Karpas-422 (cell line): ENCODE measurements at regions not wholly inside any gene's neighbourhood (a gene's known extent, or its start where the extent isn't known, plus 50 kb on each side); places are given as distances from the start of the nearest gene placed in this dataset.
"Not testable (repeated sequence)": the region's sequence is repeated elsewhere in the genome, so short reads cannot be mapped to it uniquely, and the experiment has no call there.

Source experiments
- DNase-seq: peaks from one replicate; pipeline ENCODE4 v3.0.0-alpha.2; 2015
- H2AFZ ChIP-seq: fragments of 200-600 bp; sonication (generic); 2 replicates; pipeline ENCODE4 v1.6.1; 2014; ENCODE audit warnings: antibody characterized with exemption, low read length, mixed read lengths
- H3K27ac ChIP-seq: fragments of 200-600 bp; sonication (generic); 2 replicates; pipeline ENCODE4 v1.5.1; 2014; ENCODE audit warnings: mild to moderate bottlenecking, low read length, moderate library complexity
- H3K27me3 ChIP-seq: fragments of 200-600 bp; sonication (generic); 2 replicates; pipeline ENCODE4 v1.6.1; 2014; ENCODE audit warnings: low read length, mixed read lengths
- H3K36me3 ChIP-seq: fragments of 200-600 bp; sonication (generic); 2 replicates; pipeline ENCODE4 v1.6.1; 2014; ENCODE audit warnings: low read length, mixed read lengths; ENCODE audit not compliant: insufficient read depth
- H3K4me1 ChIP-seq: fragments of 200-600 bp; sonication (generic); 2 replicates; pipeline ENCODE4 v1.6.1; 2014; ENCODE audit warnings: mild to moderate bottlenecking, low read length, mixed read lengths
- H3K4me2 ChIP-seq: fragments of 200-600 bp; sonication (generic); 2 replicates; pipeline ENCODE4 v1.6.1; 2014; ENCODE audit warnings: low read length, low read depth, mild to moderate bottlenecking; ENCODE audit not compliant: poor library complexity, severe bottlenecking
- H3K4me3 ChIP-seq: fragments of 200-600 bp; sonication (generic); 2 replicates; pipeline ENCODE4 v1.5.1; 2014; ENCODE audit warnings: mild to moderate bottlenecking, antibody characterized with exemption, low read length, mixed read lengths
- H3K79me2 ChIP-seq: fragments of 200-600 bp; sonication (generic); 2 replicates; pipeline ENCODE4 v1.6.1; 2014; ENCODE audit warnings: mild to moderate bottlenecking, low read length, mixed read lengths
- H3K9ac ChIP-seq: fragments of 200-600 bp; sonication (generic); 2 replicates; pipeline ENCODE4 v1.6.0; 2014; ENCODE audit warnings: low read length
- H3K9me2 ChIP-seq: fragments of 200-600 bp; sonication (generic), shearing (Covaris generic); replicated peaks from 2 replicates; pipeline ENCODE4 v1.6.0; 2014; ENCODE audit warnings: mild to moderate bottlenecking, low read length, moderate library complexity; ENCODE audit not compliant: insufficient read depth
- H3K9me3 ChIP-seq: fragments of 300-700, 200-600 bp; sonication (generic); 2 replicates; pipeline ENCODE4 v1.6.1; 2014; ENCODE audit warnings: low read length, mixed read lengths
- H4K20me1 ChIP-seq: fragments of 200-600 bp; sonication (generic); 2 replicates; pipeline ENCODE4 v1.6.1; 2014; ENCODE audit warnings: mild to moderate bottlenecking, antibody characterized with exemption, low read length, low read depth; ENCODE audit not compliant: insufficient read depth

DNA sequence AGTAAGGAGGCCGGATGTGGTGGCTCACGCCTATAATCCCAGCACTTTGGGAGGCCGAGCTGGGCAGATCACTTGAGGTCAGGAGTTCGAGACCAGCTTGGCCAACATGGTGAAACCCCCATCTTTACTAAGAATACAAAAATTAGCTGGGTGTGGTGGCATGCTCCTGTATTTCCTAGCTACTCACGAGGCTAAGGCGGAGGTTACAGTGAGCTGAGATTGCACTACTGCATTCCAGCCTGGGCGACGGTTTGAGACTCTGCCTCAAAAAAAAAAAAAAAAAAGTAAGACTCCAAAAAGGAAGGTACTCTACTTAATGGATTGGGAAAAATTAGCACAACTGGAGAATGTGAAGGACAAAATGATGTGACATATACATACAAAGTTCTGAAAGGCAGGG lies 130.2 kb upstream of the PTPN20 start:
- H3K79me2 ChIP-seq, H3K9ac ChIP-seq, H4K20me1 ChIP-seq, H3K4me3 ChIP-seq, DNase-seq, H3K27ac ChIP-seq, H3K36me3 ChIP-seq, H3K4me1 ChIP-seq, H2AFZ ChIP-seq, H3K27me3 ChIP-seq, H3K4me2 ChIP-seq, H3K9me3 ChIP-seq, H3K9me2 ChIP-seq: not testable (repeated sequence)

DNA sequence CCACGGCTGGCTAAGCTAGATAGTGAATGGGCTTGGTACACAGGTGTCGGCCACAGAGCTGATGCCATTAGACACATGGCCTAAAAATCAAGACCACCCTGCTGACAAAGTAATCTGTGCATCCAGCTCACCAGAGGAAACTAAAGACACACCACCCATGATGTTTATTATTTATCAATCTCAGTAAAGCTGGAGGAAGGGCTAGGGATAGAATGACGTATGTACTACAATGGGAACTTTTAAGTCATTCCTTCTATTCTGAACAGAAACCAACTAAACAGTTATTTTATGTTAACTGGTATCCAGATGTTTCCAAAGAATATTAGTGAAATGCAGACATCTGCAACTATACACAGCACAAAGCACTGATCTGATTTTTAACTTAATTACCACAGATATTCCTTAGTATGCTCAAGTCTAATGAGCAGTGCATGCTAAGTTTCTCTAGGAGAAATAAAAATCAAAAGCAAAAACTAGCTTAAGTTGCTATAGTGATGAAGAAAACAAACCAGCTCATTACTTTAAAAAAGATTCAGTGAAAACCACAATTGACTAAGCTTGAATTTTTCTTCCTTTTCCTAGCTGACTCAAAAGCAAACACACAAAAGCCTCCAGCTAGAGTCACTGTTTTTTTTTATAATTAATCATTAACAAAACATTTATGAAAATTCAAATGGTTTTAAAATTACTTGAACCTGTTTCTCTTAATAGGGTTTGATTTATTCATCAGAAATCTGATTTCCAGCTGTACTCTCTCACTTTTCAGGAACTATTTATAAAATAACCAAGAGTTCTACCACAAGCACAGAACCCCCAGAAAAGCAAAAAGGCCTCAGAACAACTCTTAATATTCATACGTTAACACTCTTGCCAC lies 129.0 kb upstream of the PTPN20 start:
- H3K4me1 ChIP-seq, H4K20me1 ChIP-seq, H3K9ac ChIP-seq, H3K79me2 ChIP-seq, H3K36me3 ChIP-seq, H3K9me2 ChIP-seq, DNase-seq, H3K9me3 ChIP-seq, H3K27me3 ChIP-seq, H2AFZ ChIP-seq, H3K27ac ChIP-seq, H3K4me3 ChIP-seq, H3K4me2 ChIP-seq: not testable (repeated sequence)

DNA sequence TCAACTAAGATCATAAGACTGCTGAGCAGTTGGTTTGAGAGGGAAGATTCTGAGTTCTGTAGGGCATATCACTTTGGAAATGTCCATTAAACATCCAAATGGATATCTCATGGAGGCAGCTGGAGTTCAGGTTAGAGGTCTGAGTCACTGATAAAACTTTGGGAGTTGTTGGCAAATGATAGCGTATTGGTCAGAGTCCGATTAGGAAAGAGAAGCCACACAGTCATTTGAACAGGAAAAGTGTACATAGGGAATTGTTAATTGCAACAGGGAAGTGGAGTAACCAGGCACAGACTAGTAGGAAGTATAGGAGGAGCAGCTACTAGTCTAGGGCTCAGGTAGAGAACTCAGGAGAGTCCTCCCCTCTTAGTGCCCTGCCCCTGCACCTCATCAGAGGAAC lies 126.6 kb upstream of the PTPN20 start:
- H3K9me3 ChIP-seq, H3K9me2 ChIP-seq, H3K27me3 ChIP-seq, H3K4me2 ChIP-seq, H3K27ac ChIP-seq, H3K4me3 ChIP-seq, H2AFZ ChIP-seq, DNase-seq, H3K36me3 ChIP-seq, H3K79me2 ChIP-seq, H3K4me1 ChIP-seq, H3K9ac ChIP-seq, H4K20me1 ChIP-seq: not testable (repeated sequence)

DNA sequence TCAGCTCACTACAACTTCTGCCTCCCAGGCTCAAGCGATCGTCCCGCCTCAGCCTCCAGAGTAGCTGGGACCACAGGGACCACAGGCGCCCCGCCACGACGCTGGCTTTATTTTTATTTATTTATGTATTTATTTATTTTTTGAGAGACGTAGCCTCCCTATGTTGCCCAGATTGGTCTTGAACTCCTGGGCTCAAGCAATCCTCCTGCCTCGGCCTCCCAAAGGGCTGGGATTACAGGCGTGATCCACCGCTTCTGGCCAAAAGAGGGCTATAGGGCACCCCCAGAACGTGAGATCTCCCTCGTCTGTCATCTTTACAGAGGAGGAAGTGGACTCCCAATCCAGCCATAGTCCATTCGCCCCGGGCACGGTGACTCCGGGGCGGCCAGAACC lies 125.1 kb upstream of the PTPN20 start:
- H3K27ac ChIP-seq, result not testable (repeated sequence)

DNA sequence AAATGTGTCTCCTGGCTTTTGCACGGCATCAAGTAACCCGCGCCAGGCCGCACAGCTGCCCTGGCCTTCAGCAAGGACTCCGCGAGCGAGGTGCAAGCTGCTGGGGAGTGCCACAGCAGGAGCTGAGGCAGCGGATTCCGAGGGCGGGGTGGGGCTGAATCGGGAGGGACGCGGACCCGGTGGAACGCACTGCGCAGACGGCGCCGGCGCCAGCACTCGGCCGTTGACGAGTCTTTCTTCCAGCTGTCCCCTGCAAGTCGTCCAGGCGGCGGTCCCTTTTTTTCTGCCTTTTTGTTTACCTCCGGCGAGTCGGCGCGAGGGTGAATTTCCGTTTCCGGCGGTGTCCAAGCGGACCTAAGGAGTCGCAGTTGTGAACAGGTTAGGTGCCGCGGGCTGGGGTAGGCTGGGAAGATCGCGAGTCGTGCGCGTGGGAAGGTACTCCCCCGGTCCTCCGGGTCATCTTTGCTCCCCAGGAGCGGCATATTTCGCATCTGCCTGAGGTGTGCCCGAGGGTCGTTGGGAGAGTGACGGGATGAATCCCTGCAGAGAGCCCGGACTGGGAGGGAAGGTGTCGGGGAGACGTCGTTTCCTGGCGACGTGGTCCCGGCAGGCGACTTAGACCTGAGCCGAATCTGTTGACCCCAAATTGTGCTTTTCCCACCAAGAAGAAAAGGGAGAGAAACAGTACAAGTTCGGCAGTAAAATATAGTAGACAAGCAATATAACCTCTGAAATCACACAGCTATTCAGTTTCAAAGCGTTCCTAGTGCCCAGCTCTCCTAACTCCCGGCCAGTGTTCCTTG lies 124.5 kb upstream of the PTPN20 start:
- Histone ChIP-seq H3K4me2 (peak overlapping the region; percentile 72), H3K4me3 (peak overlapping the region; percentile 73), H3K9ac (peak overlapping the region; percentile 71), H2AFZ (peak overlapping the region; percentile 62; the same call in 1 of the 2 replicates)
- not testable (repeated sequence) for H3K9me3 ChIP-seq, H3K36me3 ChIP-seq, H3K27me3 ChIP-seq, H3K79me2 ChIP-seq, H3K27ac ChIP-seq, H3K4me1 ChIP-seq, H4K20me1 ChIP-seq, H3K9me2 ChIP-seq
- DNase-seq, result peak; percentile 87

More for the DNA sequence above, 125.1 kb upstream of the PTPN20 start:
- Histone ChIP-seq H3K4me2 (peak overlapping the region; percentile 72), H3K4me3 (peak overlapping the region; percentile 73; the same call in 1 of the 2 replicates), H3K9ac (peak overlapping the region; percentile 71; the same call in 1 of the 2 replicates)
- not testable (repeated sequence) for H3K9me3 ChIP-seq, H3K27me3 ChIP-seq, H3K36me3 ChIP-seq, H3K9me2 ChIP-seq, H3K4me1 ChIP-seq, H2AFZ ChIP-seq, H3K79me2 ChIP-seq, H4K20me1 ChIP-seq
- DNase-seq, result peak; percentile 39

DNA sequence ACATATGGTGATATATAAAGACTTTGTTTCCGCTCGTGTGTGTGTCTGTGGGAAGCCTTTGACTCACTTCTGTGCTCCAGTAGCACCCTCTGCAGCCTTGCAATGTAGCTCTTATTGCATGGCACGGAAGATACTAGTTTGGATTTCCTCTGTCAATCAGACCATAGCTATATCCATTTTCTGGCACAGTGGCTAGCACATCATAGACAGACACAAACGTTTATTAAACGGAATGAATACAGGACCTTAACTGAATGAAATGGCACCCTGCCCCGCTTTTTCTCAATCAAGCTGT lies 124.0 kb upstream of the PTPN20 start:
- H2AFZ ChIP-seq, result peak overlapping the region; percentile 62; the same call in 1 of the 2 replicates
- H3K4me2 ChIP-seq, result peak overlapping the region; percentile 72
- H3K9me3 ChIP-seq, result no peaks in the 10 kb centered on the region
- H3K27me3 ChIP-seq, result no peaks in the 10 kb centered on the region
- H3K79me2 ChIP-seq, result peaks cover 6% of the 10 kb centered on the region; the same call in 1 of the 2 replicates
- H4K20me1 ChIP-seq, result no peaks in the 10 kb centered on the region
- H3K27ac ChIP-seq, result no peak overlapping the region
- H3K9me2 ChIP-seq, result no peaks in the 10 kb centered on the region
- peak overlapping the region; percentile 71 for H3K9ac ChIP-seq
- H3K4me1 ChIP-seq, result peaks cover 4% of the 10 kb centered on the region
- H3K4me3 ChIP-seq, result peak overlapping the region; percentile 73
- peak; percentile 55 for DNase-seq
- no peaks in the 10 kb centered on the region for H3K36me3 ChIP-seq

DNA sequence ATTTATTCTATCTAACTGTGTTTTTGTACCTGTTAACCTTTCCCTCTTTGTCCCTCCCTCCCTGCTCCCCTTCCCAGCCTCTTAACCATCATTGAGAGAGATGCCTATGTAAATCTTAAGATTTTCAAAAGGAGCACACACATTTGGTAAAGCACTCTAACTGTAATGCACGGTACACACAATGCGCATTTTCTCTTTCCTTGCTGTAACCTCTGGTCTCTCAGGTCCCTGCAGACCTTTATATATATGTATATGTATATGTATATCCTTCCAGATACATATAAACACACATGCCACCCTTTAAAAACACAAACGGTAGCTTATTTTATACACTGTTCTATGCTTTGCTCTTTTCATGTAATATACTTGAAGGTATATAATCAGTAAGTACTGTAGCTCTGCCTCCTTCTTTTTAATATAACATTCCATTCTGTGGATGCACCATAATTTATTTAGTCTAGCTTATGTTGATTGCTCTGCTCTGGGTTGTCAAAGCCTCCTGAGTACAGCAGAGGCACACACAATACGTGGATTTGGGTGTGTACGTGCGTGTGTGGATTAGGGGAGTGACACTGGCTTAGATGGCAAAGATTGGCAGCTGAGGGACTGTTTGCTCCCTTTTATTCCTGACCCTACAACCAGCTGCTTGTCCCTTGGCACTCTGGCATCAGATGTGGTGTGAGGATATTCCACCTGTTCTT lies 118.4 kb upstream of the PTPN20 start:
- not testable (repeated sequence) for H3K4me1 ChIP-seq, H2AFZ ChIP-seq, DNase-seq, H3K79me2 ChIP-seq, H3K4me2 ChIP-seq, H3K9ac ChIP-seq, H3K27ac ChIP-seq, H3K4me3 ChIP-seq, H3K9me2 ChIP-seq, H3K9me3 ChIP-seq, H3K36me3 ChIP-seq, H3K27me3 ChIP-seq, H4K20me1 ChIP-seq

DNA sequence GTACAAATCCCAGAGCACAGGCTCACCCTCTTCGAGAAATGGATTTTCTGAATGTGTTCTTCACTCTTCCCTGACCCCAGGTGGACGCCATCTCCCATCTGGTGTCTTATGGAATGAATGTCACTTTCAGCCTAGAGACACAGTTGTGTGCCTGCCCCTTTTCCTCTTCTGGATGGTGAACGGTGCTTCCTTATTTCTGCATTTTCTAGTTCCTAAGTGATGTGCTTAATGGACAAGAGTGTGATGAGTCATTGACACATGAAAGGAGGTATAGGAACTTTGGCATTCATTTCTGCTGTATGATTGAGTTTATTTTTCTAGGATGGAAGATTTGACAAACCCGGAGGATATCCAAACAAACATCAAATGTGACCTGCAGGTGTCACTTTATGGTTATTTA lies 114.9 kb upstream of the PTPN20 start:
- H3K4me3 ChIP-seq, H3K36me3 ChIP-seq, H3K27ac ChIP-seq, H3K9me3 ChIP-seq, H3K9ac ChIP-seq, H3K79me2 ChIP-seq, H3K4me1 ChIP-seq, H3K9me2 ChIP-seq, H2AFZ ChIP-seq, H3K27me3 ChIP-seq, H4K20me1 ChIP-seq, DNase-seq, H3K4me2 ChIP-seq: not testable (repeated sequence)
